Type B pancreatic cell (in vitro differentiated cells): ENCODE measurements at regions not wholly inside any gene's neighbourhood (a gene's known extent, or its start where the extent isn't known, plus 50 kb on each side); places are given as distances from the start of the nearest gene placed in this dataset.

Experiments
- DNase-seq: peaks from one replicate; pipeline ENCODE4 v3.0.0; 2021; ENCODE audit warnings: mixed read lengths; ENCODE audit not compliant: unreplicated experiment; ENCODE audit errors: extremely low spot score
- H3K27ac Mint-ChIP-seq: 2 replicates; pipeline ENCODE4 v1.8.0; 2021; ENCODE audit warnings: mild to moderate bottlenecking, mixed read lengths
- H3K27me3 Mint-ChIP-seq: 2 replicates; pipeline ENCODE4 v1.8.0; 2021; ENCODE audit warnings: mixed read lengths
- H3K36me3 Mint-ChIP-seq: 2 replicates; pipeline ENCODE4 v1.8.0; 2021; ENCODE audit warnings: mixed read lengths
- H3K4me1 Mint-ChIP-seq: one replicate; pipeline ENCODE4 v1.8.0; 2021; ENCODE audit warnings: mixed read lengths; ENCODE audit not compliant: unreplicated experiment
- H3K4me3 Mint-ChIP-seq: 2 replicates; pipeline ENCODE4 v1.8.0; 2021; ENCODE audit warnings: mild to moderate bottlenecking, mixed read lengths
- H3K9me3 Mint-ChIP-seq: 2 replicates; pipeline ENCODE4 v1.8.0; 2021; ENCODE audit warnings: mixed read lengths
- CTCF ChIP-seq: fragments of 200-600 bp; sonication (generic); conservative IDR thresholded peaks from 2 replicates; pipeline ENCODE4 v1.5.0; 2021; ENCODE audit warnings: antibody characterized with exemption, mild to moderate bottlenecking

GRCh38 chr11:29135504-29135903 lies 881.3 kb downstream of the KCNA4 start:
- H3K4me1 Mint-ChIP-seq: no peaks in the 10 kb centered on the region
- no peaks in the 10 kb centered on the region for H3K36me3 Mint-ChIP-seq
- H3K27ac Mint-ChIP-seq: no peak overlapping the region
- H3K9me3 Mint-ChIP-seq: no peaks in the 10 kb centered on the region
- no peak for TF ChIP-seq CTCF
- DNase-seq: no peak
- no peaks in the 10 kb centered on the region for H3K27me3 Mint-ChIP-seq
- H3K4me3 Mint-ChIP-seq: no peak overlapping the region

GRCh38 chr11:29131055-29131454 lies 885.8 kb downstream of the KCNA4 start:
- Mint-ChIP-seq H3K27ac (no peak overlapping the region), H3K4me1 (no peaks in the 10 kb centered on the region), H3K36me3 (no peaks in the 10 kb centered on the region), H3K4me3 (no peak overlapping the region), H3K9me3 (no peaks in the 10 kb centered on the region), H3K27me3 (no peaks in the 10 kb centered on the region)
- DNase-seq: no peak
- TF ChIP-seq CTCF: no peak

GRCh38 chr11:29129844-29130243 lies 887.0 kb downstream of the KCNA4 start:
- no peaks in the 10 kb centered on the region for H3K36me3 Mint-ChIP-seq
- DNase-seq: no peak
- H3K4me1 Mint-ChIP-seq: no peaks in the 10 kb centered on the region
- H3K27ac Mint-ChIP-seq: no peak overlapping the region
- no peaks in the 10 kb centered on the region for H3K27me3 Mint-ChIP-seq
- H3K9me3 Mint-ChIP-seq: no peaks in the 10 kb centered on the region
- H3K4me3 Mint-ChIP-seq: no peak overlapping the region
- TF ChIP-seq CTCF: no peak

GRCh38 chr11:29127461-29127860 lies 889.4 kb downstream of the KCNA4 start:
- TF ChIP-seq CTCF: no peak
- H3K9me3 Mint-ChIP-seq: no peaks in the 10 kb centered on the region
- no peak overlapping the region for H3K4me3 Mint-ChIP-seq
- H3K27ac Mint-ChIP-seq: no peak overlapping the region
- H3K4me1 Mint-ChIP-seq: no peaks in the 10 kb centered on the region
- H3K27me3 Mint-ChIP-seq: peaks cover 3% of the 10 kb centered on the region
- no peak for DNase-seq
- H3K36me3 Mint-ChIP-seq: no peaks in the 10 kb centered on the region

GRCh38 chr11:29125606-29126005 lies 891.2 kb downstream of the KCNA4 start:
- DNase-seq: no peak
- Mint-ChIP-seq H3K4me1 (no peaks in the 10 kb centered on the region), H3K9me3 (no peaks in the 10 kb centered on the region), H3K27me3 (peaks cover 6% of the 10 kb centered on the region), H3K27ac (no peak overlapping the region), H3K4me3 (no peak overlapping the region), H3K36me3 (no peaks in the 10 kb centered on the region)
- TF ChIP-seq CTCF: no peak

- TF ChIP-seq CTCF: no peak
- peaks cover 3% of the 10 kb centered on the region for H3K4me1 Mint-ChIP-seq
- no peak overlapping the region for H3K4me3 Mint-ChIP-seq
- no peak overlapping the region for H3K27ac Mint-ChIP-seq
- no peaks in the 10 kb centered on the region for H3K9me3 Mint-ChIP-seq
- DNase-seq: no peak
- H3K27me3 Mint-ChIP-seq: peaks cover 6% of the 10 kb centered on the region
- no peaks in the 10 kb centered on the region for H3K36me3 Mint-ChIP-seq
These were observed 892.4 kb downstream of the KCNA4 start for GRCh38 chr11:29124470-29124869.
